ENCODE measurements at regions not wholly inside any gene's neighbourhood (a gene's known extent, or its start where the extent isn't known, plus 50 kb on each side); places are given as distances from the start of the nearest gene placed in this dataset.
"Not testable (repeated sequence)": the region's sequence is repeated elsewhere in the genome, so short reads cannot be mapped to it uniquely, and the experiment has no call there.

DNA sequence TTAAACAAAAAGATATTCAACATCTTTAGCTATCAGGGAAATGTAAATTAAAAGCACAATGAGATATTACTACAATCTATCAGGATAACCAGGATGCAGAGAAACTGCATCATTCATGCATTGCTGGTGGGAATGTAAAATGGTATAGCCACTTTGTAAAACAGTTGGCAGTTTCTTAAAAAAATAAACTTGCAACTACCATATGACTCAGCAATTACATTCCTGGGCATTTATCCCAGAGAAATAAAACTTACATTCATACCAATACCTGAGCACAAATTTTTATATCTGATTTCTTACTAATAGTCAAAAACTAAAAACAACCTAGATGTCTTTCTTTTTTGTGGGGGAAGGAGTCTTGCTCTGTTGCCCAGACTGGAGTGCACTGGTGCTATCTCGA, 190.3 kb upstream of the TAB2 start:
- no peak for DNase-seq (ENCODE audit: low read depth)

DNA sequence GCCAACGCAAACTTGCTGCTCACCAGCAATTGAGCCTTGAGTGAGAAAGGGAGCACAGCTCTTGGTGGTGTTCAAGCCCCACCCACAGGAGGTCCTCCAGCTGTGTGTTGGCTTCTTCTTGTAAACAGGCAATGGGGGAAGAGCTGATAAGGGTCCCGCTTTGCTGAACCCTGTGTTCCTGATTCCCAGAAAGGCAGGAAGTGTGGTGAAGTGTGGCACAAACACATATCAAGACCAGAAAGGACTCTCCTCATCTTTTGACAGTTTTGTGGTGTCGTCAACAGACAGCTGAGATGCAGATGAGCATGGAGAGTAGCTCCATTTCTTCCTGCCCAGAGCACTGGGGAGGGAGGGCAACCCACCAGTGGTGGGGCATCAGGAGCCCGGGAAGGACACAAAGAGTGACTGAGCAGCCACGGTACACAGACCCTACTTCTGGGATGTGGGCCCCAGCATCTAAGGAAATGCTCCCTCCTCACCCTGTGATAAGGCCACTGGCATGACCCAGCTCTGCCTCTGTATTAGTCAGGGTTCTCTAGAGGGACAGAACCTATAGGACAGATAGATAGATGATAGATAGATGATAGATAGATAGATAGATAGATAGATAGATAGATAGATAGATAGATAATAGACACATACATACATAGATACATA, 188.9 kb upstream of the TAB2 start:
- no peak for DNase-seq (ENCODE audit: low read depth)

DNA sequence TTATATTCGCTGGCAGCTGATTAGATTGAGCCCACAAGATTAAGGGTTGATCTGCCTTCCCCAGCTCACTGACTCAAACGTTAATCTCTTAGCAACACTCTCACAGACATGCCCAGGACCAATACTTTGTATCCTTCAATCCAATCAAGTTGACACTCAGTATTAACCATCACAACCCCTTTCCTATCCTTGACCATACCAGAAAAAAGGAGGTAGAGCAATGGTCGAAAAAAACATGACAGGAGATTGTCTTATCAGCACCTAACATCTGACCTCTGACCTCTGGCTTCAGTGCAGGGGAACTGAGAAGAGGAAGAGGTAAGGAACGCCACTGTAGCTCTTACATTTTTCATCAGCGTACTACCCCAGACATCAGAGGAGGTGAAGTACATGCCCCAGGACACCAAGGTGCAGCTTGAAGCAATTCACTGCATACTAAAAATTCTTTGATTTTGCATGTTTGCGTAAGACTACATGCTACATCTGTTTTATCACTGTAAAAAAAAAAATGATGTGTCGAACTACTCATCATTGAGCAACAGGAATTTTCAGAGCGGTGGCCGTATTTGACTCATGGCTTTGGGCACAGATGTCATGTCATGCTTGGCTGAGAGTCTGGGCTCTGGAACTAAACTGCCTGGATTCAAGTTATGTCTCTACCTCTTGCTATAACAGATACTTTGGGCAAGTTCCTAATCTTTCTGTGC, 188.0 kb upstream of the TAB2 start:
- no peak for DNase-seq (ENCODE audit: low read depth)

DNA sequence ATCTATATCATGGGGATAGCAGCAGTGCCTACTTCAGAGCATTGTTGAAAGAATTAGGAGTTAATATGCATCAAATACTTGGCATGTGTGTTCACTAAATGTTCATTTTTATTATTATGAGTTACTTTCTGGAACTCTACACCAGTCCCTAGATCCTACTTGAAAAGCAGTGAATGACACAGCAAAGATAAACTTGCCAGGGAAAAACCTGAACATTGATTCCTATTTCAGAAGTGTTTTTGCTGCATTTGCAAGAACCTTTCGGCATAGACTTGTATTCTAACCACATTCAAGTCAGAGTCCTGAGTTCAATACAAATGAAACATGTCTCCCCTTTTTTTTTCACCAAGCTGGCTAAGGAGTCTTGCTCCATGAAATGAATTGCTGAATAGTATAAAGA, 187.4 kb upstream of the TAB2 start:
- DNase-seq (ENCODE audit: low read depth), result no peak

DNA sequence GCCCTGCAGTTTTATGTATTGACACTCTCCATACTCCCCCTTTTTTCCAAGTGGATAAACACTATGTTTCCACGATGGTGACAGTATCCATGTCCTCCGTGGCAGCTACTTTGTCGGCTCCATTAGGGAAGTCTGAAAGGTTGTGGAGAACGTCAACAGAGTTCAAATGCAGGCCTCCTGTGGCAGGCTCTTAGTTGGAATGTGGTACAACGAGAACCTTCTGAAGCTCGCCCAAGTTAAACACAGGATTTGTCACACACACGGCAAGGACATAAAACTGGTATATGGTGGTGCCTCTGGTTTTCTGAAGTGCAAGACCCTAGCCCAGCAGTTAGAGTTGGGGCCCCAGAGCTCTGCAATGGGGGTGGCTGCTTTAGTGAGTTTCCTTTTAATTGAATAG, 187.0 kb upstream of the TAB2 start:
- no peak for DNase-seq (ENCODE audit: low read depth)

DNA sequence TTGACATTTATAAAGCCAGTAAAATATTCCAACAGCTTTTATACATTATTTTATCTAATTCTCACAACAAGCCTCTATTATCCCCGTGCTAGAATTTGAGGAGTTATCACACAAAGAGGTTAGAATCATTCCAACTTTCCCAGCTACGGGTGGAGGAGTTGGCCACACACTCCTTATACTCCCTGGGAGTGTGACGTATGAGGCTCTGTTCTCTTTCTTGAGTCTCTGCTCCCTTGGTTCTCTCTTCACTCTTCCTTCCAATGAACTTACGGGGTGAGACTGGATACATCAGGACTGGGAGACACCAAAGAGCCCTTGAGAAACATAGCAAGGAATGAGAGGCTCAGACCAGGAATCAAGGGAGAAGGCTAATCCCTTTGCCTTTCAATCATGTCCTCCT, 185.6 kb upstream of the TAB2 start:
- DNase-seq (ENCODE audit: low read depth), result no peak

DNA sequence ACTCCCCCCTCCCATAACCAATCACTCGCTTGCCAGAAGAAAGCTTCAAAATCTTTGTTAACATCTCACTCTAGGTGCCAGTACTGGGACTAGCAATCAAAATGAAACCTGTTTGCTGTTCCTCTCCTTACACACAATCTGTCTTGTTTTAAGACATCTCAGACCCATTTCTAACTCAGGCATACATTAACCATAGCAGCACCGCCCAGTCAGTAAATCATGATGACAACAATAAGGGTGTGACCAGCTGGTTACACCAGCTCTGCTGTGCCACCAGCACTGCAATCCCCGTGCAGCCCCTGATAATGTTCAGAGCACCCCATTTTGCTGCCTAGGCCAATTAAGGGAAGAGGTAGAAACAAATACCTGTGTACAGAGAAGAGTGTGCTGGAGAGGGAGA, 185.2 kb upstream of the TAB2 start:
- DNase-seq (ENCODE audit: low read depth), result no peak

DNA sequence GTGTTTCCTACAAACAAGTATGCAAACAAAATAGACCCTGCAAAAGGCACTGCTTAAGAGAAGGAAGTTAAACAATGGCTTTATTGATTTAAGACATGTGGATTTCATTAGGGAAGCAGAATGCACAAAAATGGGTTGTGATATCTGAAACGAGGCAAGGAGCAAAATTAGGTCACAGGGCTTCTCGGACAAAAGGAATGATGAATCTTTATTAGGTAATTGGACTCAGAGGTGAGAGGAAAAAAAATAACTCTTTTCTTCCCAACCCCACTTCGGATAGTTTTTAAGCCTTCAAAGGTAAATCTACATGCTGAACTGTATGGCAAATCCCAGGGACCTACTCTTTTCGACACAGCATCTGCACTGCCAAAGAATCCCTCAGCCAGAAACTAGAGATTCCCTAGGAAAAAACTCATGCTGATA, 183.0 kb upstream of the TAB2 start:
- no peak for DNase-seq (ENCODE audit: low read depth)

DNA sequence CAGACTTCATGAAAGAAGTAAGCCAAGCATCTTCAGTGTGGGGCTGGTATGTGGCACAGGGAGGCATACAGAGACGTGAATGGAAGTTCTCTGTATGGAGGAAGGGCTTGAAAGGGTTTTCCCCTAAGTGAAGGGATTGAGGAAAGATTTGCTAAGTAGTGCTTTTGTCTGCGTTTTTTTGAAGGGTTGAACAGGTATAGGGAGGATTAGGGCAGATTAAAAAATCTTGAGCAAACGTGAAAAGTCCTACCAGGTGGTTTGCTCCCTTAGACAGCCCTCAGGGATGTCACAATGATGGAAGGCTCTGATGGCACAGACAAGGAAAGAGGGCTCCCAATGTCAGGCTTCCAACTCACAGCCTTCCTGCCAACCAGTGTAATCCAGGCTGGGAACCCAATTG, 181.7 kb upstream of the TAB2 start:
- no peak for DNase-seq (ENCODE audit: low read depth)

DNA sequence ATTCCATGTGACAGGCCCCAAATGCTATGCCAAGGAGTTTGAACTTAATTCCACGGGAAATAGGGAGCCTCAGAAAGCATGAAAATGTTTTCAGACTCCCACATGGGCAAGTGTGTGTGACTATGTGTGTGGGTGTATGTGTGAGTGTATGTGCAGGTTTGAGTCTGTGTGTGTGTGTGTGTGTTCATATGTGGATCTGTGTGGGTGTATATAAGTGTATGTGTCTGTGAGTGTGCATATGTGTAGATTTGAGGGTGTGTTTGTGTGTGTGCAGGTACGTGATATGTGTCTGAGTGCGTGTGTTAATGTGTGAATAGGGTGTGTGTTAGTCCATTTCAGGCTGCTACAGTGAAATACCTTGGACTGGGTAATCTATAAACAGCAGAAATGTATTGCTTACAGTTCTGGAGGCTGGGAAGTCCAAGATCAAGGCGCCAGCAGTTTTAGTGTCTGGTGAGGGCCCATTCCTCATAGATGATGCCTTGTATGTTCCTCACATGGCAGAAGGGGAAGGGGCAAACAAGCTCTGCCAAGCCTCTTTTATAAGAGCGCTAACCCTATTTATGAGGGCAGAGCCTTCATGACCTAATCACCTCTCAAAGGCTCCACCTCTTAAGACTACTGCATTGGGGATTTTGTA, 181.1 kb upstream of the TAB2 start:
- DNase-seq (ENCODE audit: low read depth), result no peak

DNA sequence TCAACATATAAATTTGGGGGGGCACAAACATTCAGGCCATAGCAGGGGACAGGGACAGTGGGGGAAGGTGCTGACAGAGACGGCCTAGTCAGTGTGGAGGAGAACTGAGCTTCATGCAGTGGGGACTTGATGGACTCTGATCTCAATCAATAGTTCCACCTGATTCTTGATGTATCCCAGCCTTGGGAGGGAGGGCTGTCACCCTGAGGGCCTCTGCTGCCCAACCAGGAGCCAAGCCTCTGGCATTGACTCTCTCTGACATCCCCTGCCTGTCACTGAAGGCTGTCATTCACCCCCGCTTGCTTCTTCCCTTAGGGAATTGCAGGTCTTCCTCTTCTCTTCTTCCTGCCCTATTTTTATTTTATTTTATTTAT, 180.6 kb upstream of the TAB2 start:
- no peak for DNase-seq (ENCODE audit: low read depth)

DNA sequence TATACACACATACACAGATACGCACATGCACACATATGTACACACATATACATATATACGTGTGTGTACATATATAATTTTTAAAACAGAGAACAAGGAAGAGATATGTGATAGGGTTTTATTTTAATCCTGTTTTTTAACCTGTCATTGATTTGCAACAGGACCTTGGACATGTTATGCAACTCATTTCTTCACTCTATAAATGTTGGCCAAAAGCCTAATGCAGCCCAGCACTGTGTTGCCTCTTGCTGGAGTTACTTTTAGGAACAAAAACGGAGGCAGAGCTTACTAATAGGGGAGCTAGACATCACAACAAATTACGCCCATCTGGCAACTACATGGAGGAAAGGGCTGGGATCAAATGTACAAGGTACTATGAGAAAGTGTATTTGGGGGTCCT, 179.9 kb upstream of the TAB2 start:
- DNase-seq (ENCODE audit: low read depth), result no peak

DNA sequence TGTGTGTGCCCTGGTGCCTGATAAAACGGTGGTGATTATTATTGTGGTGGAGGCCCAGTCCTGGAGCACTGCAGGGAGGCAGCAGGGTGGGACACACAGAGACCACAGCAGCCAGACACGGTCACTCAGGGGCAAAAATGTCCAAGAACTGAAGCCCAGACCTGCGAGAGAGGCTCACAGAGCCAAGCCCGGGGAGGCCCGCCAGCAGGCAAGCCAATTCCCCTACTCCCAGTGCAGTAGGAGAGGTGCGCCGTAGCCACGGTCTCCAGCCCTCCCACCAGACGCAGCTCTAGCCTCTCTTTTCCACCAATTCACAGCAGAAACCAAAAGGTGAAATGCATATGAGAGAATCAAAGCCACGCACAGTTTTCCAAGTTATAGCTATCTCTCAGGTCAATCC, 179.4 kb upstream of the TAB2 start:
- DNase-seq (ENCODE audit: low read depth), result no peak

DNA sequence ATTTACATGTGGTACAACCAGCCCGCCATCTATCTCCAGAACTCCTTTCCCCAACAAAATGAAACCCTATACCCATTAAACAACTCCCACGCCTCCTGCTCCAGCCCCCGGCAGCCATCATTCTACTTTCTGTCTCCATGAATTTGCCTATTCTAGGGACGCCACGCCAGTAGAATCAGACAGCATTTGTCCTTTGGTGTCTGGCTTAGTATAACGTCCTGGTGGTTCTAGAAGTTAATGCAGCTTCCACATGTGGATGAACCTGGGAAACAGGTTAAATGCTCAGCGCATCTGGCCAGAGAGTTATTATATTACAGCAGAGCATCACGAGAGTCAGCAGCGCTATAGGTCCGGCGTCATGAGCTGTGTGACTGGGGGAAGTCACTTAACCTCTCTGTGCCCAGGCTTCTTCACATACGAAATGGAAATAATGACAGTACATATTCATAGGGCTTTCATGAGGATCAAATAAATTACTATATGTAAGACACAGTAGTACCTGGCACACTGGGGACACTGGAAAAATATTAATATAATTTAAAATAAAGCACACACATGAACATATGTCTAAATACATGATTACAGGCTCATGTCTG, 178.7 kb upstream of the TAB2 start:
- no peak for DNase-seq (ENCODE audit: low read depth)

DNA sequence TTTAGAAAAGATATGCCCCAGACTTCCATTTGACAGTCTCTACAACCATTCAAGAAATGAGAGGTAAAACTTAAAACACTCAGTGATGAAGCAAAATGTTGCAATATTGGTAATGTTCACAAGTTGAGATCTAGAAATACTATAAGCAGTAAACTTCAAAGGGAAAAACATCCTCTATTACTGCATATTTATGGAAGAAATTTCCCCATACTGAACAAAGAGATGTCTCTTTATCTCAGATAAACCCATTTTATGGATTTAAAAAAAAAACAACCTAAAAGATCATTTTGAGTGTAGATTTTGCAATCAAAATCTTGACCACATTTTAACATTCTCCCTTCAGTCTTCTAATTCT, 177.8 kb upstream of the TAB2 start:
- DNase-seq (ENCODE audit: low read depth), result no peak

DNA sequence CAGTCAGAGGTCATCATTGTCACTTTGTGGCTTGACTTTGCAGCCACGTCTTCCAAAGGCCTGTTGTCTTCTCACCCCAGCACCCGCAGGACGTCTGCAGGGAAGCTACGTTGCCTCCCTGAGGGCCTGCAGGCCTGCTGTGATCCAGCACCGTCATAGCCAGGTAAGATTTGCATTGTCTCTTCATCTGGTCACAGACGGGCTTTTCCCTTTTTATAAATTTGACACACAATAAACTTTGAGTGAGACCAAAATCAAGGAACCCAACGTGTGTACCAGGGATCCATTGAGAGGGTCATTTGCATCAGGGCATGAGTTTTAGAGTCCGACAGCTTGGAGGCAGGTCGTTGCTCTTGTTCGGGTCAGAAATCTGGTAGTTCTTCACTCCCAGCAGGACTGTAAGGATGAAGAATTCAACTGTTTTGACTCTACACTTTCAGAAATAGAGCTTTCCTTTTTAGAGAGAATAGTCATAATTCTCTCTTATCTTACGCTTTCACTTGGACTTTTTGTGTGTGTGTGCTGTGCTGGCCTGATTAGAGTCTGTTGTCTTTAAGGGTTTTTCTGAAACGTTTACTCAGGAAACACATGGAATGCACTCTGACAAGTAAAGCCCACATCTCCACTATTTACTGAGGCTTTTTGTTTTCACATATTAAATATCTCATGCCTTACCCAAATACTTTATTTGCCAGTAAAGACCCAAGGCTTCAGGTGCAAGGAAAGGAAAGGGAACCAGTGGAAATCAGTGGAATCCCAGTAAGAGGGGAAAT, 177.2 kb upstream of the TAB2 start:
- peak; percentile 64 for DNase-seq (ENCODE audit: low read depth)

DNA sequence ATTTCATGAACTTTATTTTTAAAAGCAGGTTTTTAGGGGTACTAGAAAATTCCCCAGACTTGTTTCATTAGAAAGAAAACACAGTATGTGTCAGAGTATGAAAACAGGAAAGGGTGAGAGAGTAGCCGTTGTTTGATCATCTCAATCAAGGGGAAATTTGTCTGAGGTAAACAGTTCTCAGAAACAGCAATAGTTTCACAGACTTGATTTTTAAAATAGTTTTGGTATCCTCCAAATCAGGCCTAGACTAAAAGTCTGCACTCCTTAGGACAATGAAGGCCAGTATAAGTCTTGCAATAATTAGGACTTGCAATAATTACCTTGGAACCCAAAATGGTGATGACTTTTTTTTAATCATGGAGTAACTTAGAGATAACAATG, 176.6 kb upstream of the TAB2 start:
- no peak for DNase-seq (ENCODE audit: low read depth)

DNA sequence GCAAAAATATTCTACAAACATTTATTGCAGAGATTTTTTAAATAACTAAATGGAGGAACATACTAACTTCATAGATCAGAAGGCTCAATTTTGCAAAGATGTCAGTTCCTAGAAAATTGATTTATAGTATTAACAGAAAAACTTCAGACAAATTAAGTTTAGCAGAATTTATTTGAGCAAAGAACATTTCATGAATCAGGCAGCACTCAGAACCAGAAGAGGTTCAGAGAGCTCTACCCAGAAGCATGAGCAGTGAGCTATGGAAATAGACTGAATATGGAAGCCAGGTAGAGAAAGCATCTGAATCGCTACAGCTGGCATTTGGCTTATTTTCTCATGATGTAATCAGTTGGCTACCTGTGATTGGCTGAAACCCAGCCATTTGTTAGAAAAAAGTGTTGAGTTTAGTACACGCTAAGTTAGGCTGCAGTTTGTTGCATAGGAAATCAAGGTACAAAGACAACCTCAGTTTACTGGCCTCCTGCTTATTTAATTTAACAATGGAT, 174.5 kb upstream of the TAB2 start:
- no peak for DNase-seq (ENCODE audit: low read depth)

DNA sequence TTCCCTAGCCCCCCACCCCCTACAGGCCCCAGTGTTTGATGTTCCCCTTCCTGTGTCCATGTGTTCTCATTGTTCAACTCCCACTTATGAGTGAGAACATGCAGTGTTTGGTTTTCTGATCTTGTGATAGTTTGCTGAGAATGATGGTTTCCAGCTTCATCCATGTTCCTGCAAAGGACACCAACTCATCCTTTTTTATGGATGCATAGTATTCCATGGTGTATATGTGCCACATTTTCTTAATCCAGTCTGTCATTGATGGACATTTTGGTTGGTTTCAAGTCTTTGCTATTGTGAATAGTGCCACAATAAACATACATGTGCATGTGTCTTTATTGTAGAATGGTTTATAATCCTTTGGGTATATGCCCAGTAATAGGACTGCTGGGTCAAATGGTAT, 171.7 kb upstream of the TAB2 start:
- not testable (repeated sequence) for DNase-seq (ENCODE audit: low read depth)

DNA sequence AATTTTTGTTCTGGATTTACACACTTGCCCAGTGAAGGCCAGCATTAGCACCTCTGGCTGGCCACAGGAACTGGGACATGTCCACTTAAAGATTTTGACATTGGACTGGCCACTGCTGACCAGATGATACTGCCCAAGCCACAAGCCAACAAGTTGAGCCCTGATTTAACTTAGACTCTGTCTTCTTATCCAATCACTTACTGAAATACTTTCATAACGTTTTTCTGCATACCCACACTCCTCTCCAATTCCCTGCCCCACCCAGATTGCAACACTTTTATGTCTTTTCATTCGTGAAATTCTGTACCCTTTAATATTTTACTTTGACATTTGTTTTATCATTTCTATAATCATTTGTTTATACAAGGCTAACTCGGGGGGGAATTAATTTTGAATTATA, 170.3 kb upstream of the TAB2 start:
- DNase-seq (ENCODE audit: low read depth), result no peak

DNA sequence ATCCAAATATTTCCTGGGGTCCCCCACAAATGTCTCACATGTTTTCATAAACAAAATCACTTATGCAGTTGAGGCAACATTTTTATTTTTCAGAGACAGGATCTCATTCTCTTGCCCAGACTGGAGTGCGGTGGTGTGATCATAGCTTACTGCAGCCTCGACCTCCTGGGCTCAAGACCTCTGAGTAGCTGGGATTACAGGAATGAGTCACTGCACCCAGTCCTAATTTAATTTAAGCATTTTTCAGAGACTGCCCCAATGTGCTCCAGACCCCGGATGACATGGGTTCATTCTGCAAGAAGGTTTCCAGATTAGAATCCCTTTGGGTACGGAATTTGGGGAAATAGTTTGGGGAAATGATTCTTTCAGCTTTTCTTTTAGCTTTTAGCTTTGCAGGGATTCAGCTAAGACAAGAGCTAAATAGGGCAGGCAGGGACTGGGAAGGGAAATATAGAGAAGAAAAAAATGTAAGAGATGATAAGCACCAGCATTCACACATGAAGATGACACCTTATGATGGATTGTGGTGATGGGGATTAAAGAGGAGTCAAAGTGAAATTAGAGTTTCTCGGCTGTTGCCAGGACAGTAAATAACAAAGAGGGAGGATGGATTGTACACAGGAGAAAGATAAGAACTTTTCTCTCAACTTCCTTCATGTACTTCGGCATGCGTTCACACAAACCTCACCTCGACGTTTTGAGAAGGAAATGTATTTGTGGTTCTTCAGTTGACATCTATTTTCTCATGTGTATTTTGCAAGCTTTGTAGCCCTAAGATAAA, 169.4 kb upstream of the TAB2 start:
- DNase-seq (ENCODE audit: low read depth), result no peak

DNA sequence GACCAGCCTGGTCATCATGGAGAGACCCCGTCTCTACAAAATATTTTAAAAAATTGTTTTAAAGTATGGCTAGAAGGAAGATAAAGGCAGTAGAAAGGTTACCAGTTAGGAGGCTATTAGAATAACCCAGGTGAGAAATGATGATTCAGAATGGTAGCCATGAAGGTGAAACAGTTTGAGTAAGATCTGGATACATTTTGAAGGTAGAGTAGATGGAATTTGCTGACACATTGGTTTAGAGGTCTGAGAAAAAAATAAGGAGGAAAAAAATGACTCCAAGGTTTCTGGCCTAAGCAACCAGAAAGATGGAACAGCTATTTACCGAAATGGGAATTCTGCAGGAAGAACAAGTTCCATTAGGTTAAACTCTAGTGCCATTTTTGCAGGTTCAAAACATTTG, 167.9 kb upstream of the TAB2 start:
- no peak for DNase-seq (ENCODE audit: low read depth)

Measured in T-helper 22 cell (primary cell).